SK-N-SH (cell line): ENCODE measurements at regions not wholly inside any gene's neighbourhood (a gene's known extent, or its start where the extent isn't known, plus 50 kb on each side); places are given as distances from the start of the nearest gene placed in this dataset.

Experiments
- CTCF ChIA-PET: fragments of 300-600, 350-600 bp; formaldehyde crosslinking; extraction: SDS; loops from one replicate; lab custom pipeline; 2021; lab: Yijun Ruan, JAX
- POLR2A ChIA-PET: fragments of 350-600 bp; sonication (Branson Sonifier 250); formaldehyde crosslinking; extraction: SDS; loops from one replicate; lab custom pipeline; 2020; ENCODE audit warnings: antibody characterized with exemption, inconsistent platforms; lab: Yijun Ruan, JAX
- DNase-seq: peaks from one replicate; pipeline ENCODE4 v3.0.0; 2012
- H2AFZ ChIP-seq: fragments of 200-600 bp; sonication (generic); 2 replicates; pipeline ENCODE4 v1.8.1; 2016; ENCODE audit warnings: antibody characterized with exemption, mild to moderate bottlenecking, low read depth
- H3F3A ChIP-seq: fragments of 200-600 bp; sonication (generic); replicated peaks from 2 replicates; pipeline ENCODE3; 2016; ENCODE audit warnings: antibody characterized with exemption, mild to moderate bottlenecking; ENCODE audit not compliant: insufficient read depth
- H3K27ac ChIP-seq, 2 experiments: fragments of 200-500 bp in 1 of 2; fragments of 200-600 bp in 1 of 2; sonication (Bioruptor generic) in 1 of 2; sonication (generic), shearing (Covaris generic) in 1 of 2; 2 replicates each; pipeline versions ENCODE4 v1.5.1 to v1.6.1; 2014 to 2016; ENCODE audit warnings: low read depth in 2 of 2, inconsistent platforms in 1 of 2, low read length in 1 of 2, mild to moderate bottlenecking in 1 of 2, mixed read lengths in 1 of 2
- H3K27me3 ChIP-seq: fragments of 200-600 bp; sonication (generic), shearing (Covaris generic); 2 replicates; pipeline ENCODE4 v1.6.1; 2016; ENCODE audit warnings: mixed run types; ENCODE audit not compliant: insufficient read depth
- H3K36me3 ChIP-seq, 2 experiments: fragments of 200-500 bp in 1 of 2; fragments of 200-600 bp in 1 of 2; sonication (Bioruptor generic) in 1 of 2; sonication (generic) in 1 of 2; replicated peaks in 1 of 2; 2 replicates each; pipeline versions ENCODE3 to v1.5.1; 2014 to 2016; ENCODE audit warnings: low read length in 1 of 2, mild to moderate bottlenecking in 1 of 2; ENCODE audit not compliant: insufficient read depth in 2 of 2, control insufficient read depth in 1 of 2
- H3K4me1 ChIP-seq, 2 experiments: fragments of 200-500 bp in 1 of 2; fragments of 200-600 bp in 1 of 2; sonication (Bioruptor generic) in 1 of 2; sonication (generic), shearing (Covaris generic) in 1 of 2; 2 replicates each; pipeline versions ENCODE4 v1.5.1 to v1.6.1; 2014 to 2016; ENCODE audit warnings: low read depth in 1 of 2, low read length in 1 of 2, mixed run types in 1 of 2; ENCODE audit not compliant: insufficient read depth in 2 of 2, control insufficient read depth in 1 of 2
- H3K4me2 ChIP-seq: fragments of 200-600 bp; sonication (generic), shearing (Covaris generic); 2 replicates; pipeline ENCODE4 v1.6.1; 2017; ENCODE audit warnings: mixed run types
- H3K4me3 ChIP-seq, 2 experiments: fragments of 200-500 bp in 1 of 2; fragments of 200-600 bp in 1 of 2; sonication (Bioruptor generic) in 1 of 2; sonication (generic), shearing (Covaris generic) in 1 of 2; 2 replicates each; pipeline versions ENCODE4 v1.5.1 to v1.8.1; 2014 to 2016; ENCODE audit warnings: low read depth in 2 of 2, inconsistent platforms in 1 of 2, low read length in 1 of 2, mild to moderate bottlenecking in 1 of 2, mixed read lengths in 1 of 2, moderate library complexity in 1 of 2
- H3K79me2 ChIP-seq: fragments of 200-600 bp; sonication (generic); 2 replicates; pipeline ENCODE4 v1.8.1; 2017; ENCODE audit warnings: mild to moderate bottlenecking; ENCODE audit not compliant: insufficient read depth
- H3K9ac ChIP-seq: fragments of 200-600 bp; sonication (generic); 2 replicates; pipeline ENCODE4 v1.6.1; 2017; ENCODE audit warnings: mixed run types
- H3K9me2 ChIP-seq: fragments of 200-600 bp; sonication (generic); 2 replicates; pipeline ENCODE4 v1.6.1; 2017; ENCODE audit warnings: mixed run types
- H3K9me3 ChIP-seq: fragments of 200-600 bp; sonication (generic); 2 replicates; pipeline ENCODE4 v1.6.1; 2017; ENCODE audit warnings: mixed run types, mild to moderate bottlenecking, moderate library complexity
- H4K20me1 ChIP-seq: fragments of 200-600 bp; sonication (generic); 2 replicates; pipeline ENCODE4 v1.6.1; 2017; ENCODE audit warnings: mild to moderate bottlenecking, mixed run types; ENCODE audit not compliant: insufficient read depth
- CHD2 ChIP-seq: fragments of 150-350 bp; IDR thresholded peaks from 2 replicates; pipeline ENCODE4 v1.6.1; 2018; ENCODE audit warnings: low read length; ENCODE audit not compliant: partially characterized antibody
- FOSL2 ChIP-seq: IDR thresholded peaks from 2 replicates; pipeline ENCODE4 v1.4.0; 2012; ENCODE audit warnings: low read depth, mild to moderate bottlenecking, moderate library complexity, borderline replicate concordance
- FOXJ3 ChIP-seq: sonication (generic); formaldehyde crosslinking; IDR thresholded peaks from 2 replicates; pipeline ENCODE4 v1.5.1; 2020; ENCODE audit warnings: mild to moderate bottlenecking, missing genetic modification reagents
- FOXM1 ChIP-seq: IDR thresholded peaks from 2 replicates; pipeline ENCODE4 v1.4.0; 2012; ENCODE audit warnings: low read depth, mild to moderate bottlenecking
- GABPA ChIP-seq: IDR thresholded peaks from 2 replicates; pipeline ENCODE4 v1.4.0; 2012; ENCODE audit warnings: low read depth, mild to moderate bottlenecking
- IRF3 ChIP-seq: fragments of 150-350 bp; IDR thresholded peaks from 2 replicates; pipeline ENCODE4 v1.6.1; 2016; ENCODE audit warnings: mild to moderate bottlenecking, low read depth, low read length
- MEF2A ChIP-seq: IDR thresholded peaks from 2 replicates; pipeline ENCODE4 v1.4.0; 2012; ENCODE audit warnings: low read depth, borderline replicate concordance
- NRF1 ChIP-seq: IDR thresholded peaks from 2 replicates; pipeline ENCODE4 v1.6.1; 2012; ENCODE audit warnings: low read depth, mild to moderate bottlenecking, low read length
- POLR2AphosphoS5 ChIP-seq: IDR thresholded peaks from 2 replicates; pipeline ENCODE4 v1.6.1; 2012; ENCODE audit warnings: low read depth, low read length
- REST ChIP-seq: IDR thresholded peaks from 2 replicates; pipeline ENCODE4 v1.6.1; 2012; ENCODE audit warnings: mild to moderate bottlenecking, low read depth, low read length, moderate library complexity
- RXRA ChIP-seq: IDR thresholded peaks from 2 replicates; pipeline ENCODE4 v1.4.0; 2012; ENCODE audit warnings: low read depth, mild to moderate bottlenecking, borderline replicate concordance
- SIN3A ChIP-seq: IDR thresholded peaks from 2 replicates; pipeline ENCODE4 v1.6.1; 2012; ENCODE audit warnings: low read depth, mild to moderate bottlenecking, low read length, moderate library complexity, borderline replicate concordance
- TAF1 ChIP-seq: IDR thresholded peaks from 2 replicates; pipeline ENCODE4 v1.6.1; 2012; ENCODE audit warnings: low read depth, mild to moderate bottlenecking, low read length, moderate library complexity, borderline replicate concordance
- TCF12 ChIP-seq: IDR thresholded peaks from 2 replicates; pipeline ENCODE4 v1.4.0; 2012
- TEAD4 ChIP-seq: IDR thresholded peaks from 2 replicates; pipeline ENCODE4 v1.4.0; 2012; ENCODE audit warnings: mild to moderate bottlenecking, borderline replicate concordance; ENCODE audit not compliant: insufficient read depth
- USF1 ChIP-seq: IDR thresholded peaks from 2 replicates; pipeline ENCODE4 v1.4.0; 2012; ENCODE audit warnings: low read depth, borderline replicate concordance
- YY1 ChIP-seq: IDR thresholded peaks from 2 replicates; pipeline ENCODE4 v1.4.0; 2012; ENCODE audit warnings: low read depth, mild to moderate bottlenecking
- WGBS: methylation state at CpG from one replicate; pipeline ENCODE4 v1.1.6; 2017; ENCODE audit warnings: low lambda C conversion rate; 5-methylcytosine and 5-hydroxymethylcytosine counted together
- TF ChIP-seq, protein P1 (sequence below): IDR thresholded peaks from 2 replicates; pipeline ENCODE4 v1.4.0; 2012; ENCODE audit warnings: low read depth
- TF ChIP-seq, protein P2 (sequence below): fragments of 200-600 bp; sonication (generic); IDR thresholded peaks from 2 replicates; pipeline ENCODE4 v1.6.1; 2017; ENCODE audit warnings: antibody characterized with exemption, mild to moderate bottlenecking, moderate library complexity

- no peaks in the 10 kb centered on the region for H3K79me2 ChIP-seq
- no peak overlapping the region for H3K9ac ChIP-seq
- H3K36me3 ChIP-seq, result no peaks in the 10 kb centered on the region
- WGBS, result 24% methylated on average over 4 of the region's 4 CpGs
- H3K27ac ChIP-seq, result no peak overlapping the region
- H3K4me2 ChIP-seq, result no peak overlapping the region
- no peaks in the 10 kb centered on the region for H3K9me3 ChIP-seq
- no peaks in the 10 kb centered on the region for H3F3A ChIP-seq
- no peaks in the 10 kb centered on the region for H3K9me2 ChIP-seq
- H4K20me1 ChIP-seq, result no peaks in the 10 kb centered on the region
- CTCF ChIA-PET, result interaction anchor here (1.2 kb wide), 1 partner anchor 11 kb away, joined by 3 read pairs; no protein-coding TSS in a partner anchor
- H3K27me3 ChIP-seq, result no peaks in the 10 kb centered on the region
- DNase-seq, result no peak
- H2AFZ ChIP-seq, result no peak overlapping the region
- no peak overlapping the region for H3K4me3 ChIP-seq
- TF ChIP-seq IRF3, result no peak
- TF ChIP-seq, protein P1, sequence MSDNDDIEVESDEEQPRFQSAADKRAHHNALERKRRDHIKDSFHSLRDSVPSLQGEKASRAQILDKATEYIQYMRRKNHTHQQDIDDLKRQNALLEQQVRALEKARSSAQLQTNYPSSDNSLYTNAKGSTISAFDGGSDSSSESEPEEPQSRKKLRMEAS, result no peak
- no peak for TF ChIP-seq FOXM1
- no peak for TF ChIP-seq RXRA
- no peak for TF ChIP-seq USF1
- no peak for TF ChIP-seq MEF2A
- no peak for TF ChIP-seq NRF1
- TF ChIP-seq FOSL2, result no peak
- no peak for TF ChIP-seq YY1
- TF ChIP-seq TCF12, result no peak
- no peak for TF ChIP-seq POLR2AphosphoS5
- no peak for TF ChIP-seq TEAD4
- no peak for TF ChIP-seq FOXJ3 (CRISPR knock-in tag)
- TF ChIP-seq CHD2, result no peak
- TF ChIP-seq, protein P2, sequence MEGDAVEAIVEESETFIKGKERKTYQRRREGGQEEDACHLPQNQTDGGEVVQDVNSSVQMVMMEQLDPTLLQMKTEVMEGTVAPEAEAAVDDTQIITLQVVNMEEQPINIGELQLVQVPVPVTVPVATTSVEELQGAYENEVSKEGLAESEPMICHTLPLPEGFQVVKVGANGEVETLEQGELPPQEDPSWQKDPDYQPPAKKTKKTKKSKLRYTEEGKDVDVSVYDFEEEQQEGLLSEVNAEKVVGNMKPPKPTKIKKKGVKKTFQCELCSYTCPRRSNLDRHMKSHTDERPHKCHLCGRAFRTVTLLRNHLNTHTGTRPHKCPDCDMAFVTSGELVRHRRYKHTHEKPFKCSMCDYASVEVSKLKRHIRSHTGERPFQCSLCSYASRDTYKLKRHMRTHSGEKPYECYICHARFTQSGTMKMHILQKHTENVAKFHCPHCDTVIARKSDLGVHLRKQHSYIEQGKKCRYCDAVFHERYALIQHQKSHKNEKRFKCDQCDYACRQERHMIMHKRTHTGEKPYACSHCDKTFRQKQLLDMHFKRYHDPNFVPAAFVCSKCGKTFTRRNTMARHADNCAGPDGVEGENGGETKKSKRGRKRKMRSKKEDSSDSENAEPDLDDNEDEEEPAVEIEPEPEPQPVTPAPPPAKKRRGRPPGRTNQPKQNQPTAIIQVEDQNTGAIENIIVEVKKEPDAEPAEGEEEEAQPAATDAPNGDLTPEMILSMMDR, result no peak
- no peak for TF ChIP-seq SIN3A
- POLR2A ChIA-PET, result no interaction called here
- H3K4me1 ChIP-seq, result no peaks in the 10 kb centered on the region
These were observed 1546.2 kb downstream of the OLFM4 start for GRCh38 chr13:54574791-54575190.

DNA sequence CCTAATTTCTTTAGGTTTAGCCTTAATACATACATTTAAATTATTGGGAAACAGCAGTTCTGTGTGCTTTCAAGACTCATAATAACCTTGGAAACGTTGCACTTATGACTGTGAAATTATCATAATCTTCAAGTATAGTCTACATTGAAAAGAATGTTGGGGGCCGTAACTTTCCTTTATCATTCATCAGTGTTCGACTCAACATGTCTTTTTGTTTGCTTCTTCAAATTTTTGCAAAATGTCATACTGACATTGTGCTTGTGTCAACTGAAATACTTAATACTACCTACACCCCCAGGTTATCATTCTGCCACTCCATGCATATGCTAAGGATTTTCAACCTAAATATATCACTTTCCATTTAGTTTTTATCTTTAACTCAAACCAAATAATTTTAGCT, 1562.9 kb downstream of the OLFM4 start:
- CTCF ChIA-PET, result no interaction called here
- peaks cover 4% of the 10 kb centered on the region; the same call in 1 of the 2 replicates for H3K9me2 ChIP-seq
- WGBS, result 8% methylated on average over 3 of the region's 3 CpGs
- H3K36me3 ChIP-seq, result no peaks in the 10 kb centered on the region
- H2AFZ ChIP-seq, result no peak overlapping the region
- TF ChIP-seq YY1 (no peak), RXRA (no peak), TAF1 (no peak), CHD2 (no peak), REST (no peak), GABPA (no peak), FOXJ3 (CRISPR knock-in tag) (no peak), SIN3A (no peak)
- TF ChIP-seq, all 33 proteins: peak for 0
- Histone ChIP-seq H3K27ac (no peak overlapping the region), H3K4me1 (no peaks in the 10 kb centered on the region), H4K20me1 (no peaks in the 10 kb centered on the region), H3K27me3 (no peaks in the 10 kb centered on the region), H3K9me3 (no peaks in the 10 kb centered on the region), H3F3A (no peaks in the 10 kb centered on the region), H3K9ac (no peak overlapping the region), H3K4me2 (no peak overlapping the region), H3K4me3 (no peak overlapping the region), H3K79me2 (no peaks in the 10 kb centered on the region)
- DNase-seq, result no peak
- POLR2A ChIA-PET, result no interaction called here
